H1 (cell line): ENCODE measurements at regions not wholly inside any gene's neighbourhood (a gene's known extent, or its start where the extent isn't known, plus 50 kb on each side); places are given as distances from the start of the nearest gene placed in this dataset.

ENCODE experiments used
- CTCF ChIA-PET: fragments of 300-600 bp; sonication (Branson Sonifier 250); formaldehyde crosslinking; loops from one replicate; lab custom pipeline; 2021; ENCODE audit not compliant: partially characterized antibody; lab: Charles Lee
- POLR2A ChIA-PET: fragments of 300-600 bp; sonication (Branson Sonifier 250); formaldehyde crosslinking; loops from one replicate; lab custom pipeline; 2021; ENCODE audit warnings: inconsistent platforms; ENCODE audit not compliant: partially characterized antibody; lab: Charles Lee
- DNase-seq, 2 experiments: peaks; one replicate each; pipeline versions ENCODE4 v3.0.0 to v3.0.0-alpha.2; 2010 to 2022; ENCODE audit warnings: low spot score in 2 of 2, low read depth in 1 of 2, mixed read lengths in 1 of 2
- FAIRE-seq: peaks from 2 replicates; lab custom pipeline; 2011; peaks lifted over from hg19 to GRCh38; lab: Jason Lieb, UNC
- H2AFZ ChIP-seq: 2 replicates; pipeline ENCODE4 v1.8.1; 2012; ENCODE audit warnings: low read length, inconsistent platforms
- H2AK5ac ChIP-seq: 2 replicates; pipeline ENCODE4 v1.6.1; 2013; ENCODE audit warnings: low read depth, low read length
- H2BK120ac ChIP-seq: replicated peaks from 2 replicates; pipeline ENCODE3; 2013; ENCODE audit warnings: low read depth, low read length, inconsistent platforms
- H2BK12ac ChIP-seq: 2 replicates; pipeline ENCODE4 v1.6.1; 2013; ENCODE audit warnings: low read depth, low read length
- H2BK15ac ChIP-seq: 2 replicates; pipeline ENCODE4 v1.6.1; 2013; ENCODE audit warnings: low read length
- H2BK20ac ChIP-seq: 2 replicates; pipeline ENCODE4 v1.6.1; 2013; ENCODE audit warnings: low read length
- H2BK5ac ChIP-seq: 2 replicates; pipeline ENCODE4 v1.6.1; 2013; ENCODE audit warnings: low read depth, low read length
- H3K14ac ChIP-seq: 2 replicates; pipeline ENCODE4 v1.6.1; 2013; ENCODE audit warnings: inconsistent platforms; ENCODE audit not compliant: insufficient read length
- H3K18ac ChIP-seq: 2 replicates; pipeline ENCODE4 v1.6.1; 2013; ENCODE audit warnings: low read length; ENCODE audit errors: extremely low read depth
- H3K23ac ChIP-seq: 2 replicates; pipeline ENCODE4 v1.6.1; 2013; ENCODE audit warnings: inconsistent platforms; ENCODE audit not compliant: insufficient read length
- H3K23me2 ChIP-seq: 2 replicates; pipeline ENCODE4 v1.6.1; 2013; ENCODE audit warnings: low read depth, low read length
- H3K27ac ChIP-seq: 2 replicates; pipeline ENCODE4 v1.6.1; 2011; ENCODE audit warnings: low read depth, low read length, inconsistent platforms
- H3K27me3 ChIP-seq, 4 experiments: replicated peaks in 1 of 4; 1 replicate in 1 of 4; 2 replicates in 3 of 4; pipeline versions ENCODE4 v1.6.1 to v1.8.1; 2011 to 2013; ENCODE audit warnings: low read length in 3 of 4, mild to moderate bottlenecking in 3 of 4, inconsistent platforms in 2 of 4, mixed read lengths in 2 of 4, moderate library complexity in 1 of 4; ENCODE audit not compliant: control insufficient read depth in 3 of 4, insufficient read depth in 3 of 4; ENCODE audit errors: extremely low read depth in 1 of 4
- H3K36me3 ChIP-seq, 4 experiments: 2 replicates each; pipeline versions ENCODE4 v1.6.1 to v1.8.1; 2011 to 2013; ENCODE audit warnings: mild to moderate bottlenecking in 4 of 4, low read length in 3 of 4, moderate library complexity in 2 of 4, control low read depth in 1 of 4, inconsistent platforms in 1 of 4; ENCODE audit not compliant: insufficient read depth in 4 of 4, control insufficient read depth in 2 of 4
- H3K4ac ChIP-seq: replicated peaks from 2 replicates; pipeline ENCODE3; 2013; ENCODE audit warnings: low read length, low read depth, mixed read lengths, inconsistent platforms; ENCODE audit not compliant: insufficient read length
- H3K4me1 ChIP-seq, 4 experiments: replicated peaks in 1 of 4; 1 replicate in 1 of 4; 2 replicates in 3 of 4; pipeline versions ENCODE4 v1.6.1 to v1.8.1; 2011 to 2013; ENCODE audit warnings: low read length in 3 of 4, inconsistent platforms in 2 of 4, mixed read lengths in 1 of 4; ENCODE audit not compliant: insufficient read depth in 4 of 4, control insufficient read depth in 3 of 4
- H3K4me2 ChIP-seq, 2 experiments: 2 replicates each; pipeline versions ENCODE4 v1.6.1 to v1.8.1; 2011 to 2013; ENCODE audit warnings: low read depth in 2 of 2, low read length in 2 of 2, control low read depth in 1 of 2, inconsistent platforms in 1 of 2, mild to moderate bottlenecking in 1 of 2; ENCODE audit not compliant: insufficient read depth in 1 of 2
- H3K4me3 ChIP-seq, 4 experiments: fragments of 200-600, 300-600 bp in 1 of 4; sonication (generic), shearing (Covaris generic), sonication (Bioruptor Twin) in 1 of 4; 2 replicates each; pipeline versions ENCODE4 v1.5.1 to v1.8.1; 2011 to 2016; ENCODE audit warnings: low read length in 4 of 4, low read depth in 3 of 4, control low read depth in 2 of 4, inconsistent platforms in 2 of 4, mild to moderate bottlenecking in 2 of 4, mixed read lengths in 1 of 4, moderate library complexity in 1 of 4; ENCODE audit not compliant: insufficient read depth in 2 of 4; ENCODE audit errors: extremely low read depth in 1 of 4
- H3K56ac ChIP-seq: replicated peaks from 2 replicates; pipeline ENCODE3; 2013; ENCODE audit warnings: low read depth, mild to moderate bottlenecking, mixed read lengths, low read length, inconsistent platforms; ENCODE audit not compliant: insufficient read length
- H3K79me1 ChIP-seq: 2 replicates; pipeline ENCODE4 v1.6.1; 2013; ENCODE audit warnings: low read depth, low read length, control low read depth
- H3K79me2 ChIP-seq, 2 experiments: 2 replicates each; pipeline versions ENCODE4 v1.6.1 to v1.8.1; 2012 to 2013; ENCODE audit warnings: low read length in 2 of 2, mild to moderate bottlenecking in 2 of 2, inconsistent platforms in 1 of 2; ENCODE audit not compliant: insufficient read depth in 2 of 2, control insufficient read depth in 1 of 2
- H3K9ac ChIP-seq, 4 experiments: replicated peaks in 1 of 4; 1 replicate in 1 of 4; 2 replicates in 3 of 4; pipeline versions ENCODE4 v1.6.1 to v1.8.1; 2011 to 2013; ENCODE audit warnings: low read depth in 3 of 4, low read length in 3 of 4, control low read depth in 2 of 4, mild to moderate bottlenecking in 2 of 4, moderate library complexity in 2 of 4, inconsistent platforms in 1 of 4; ENCODE audit errors: extremely low read depth in 1 of 4
- H3K9me3 ChIP-seq, 2 experiments: 2 replicates each; pipeline versions ENCODE4 v1.6.1 to v1.8.1; 2012 to 2013; ENCODE audit warnings: mild to moderate bottlenecking in 2 of 2, moderate library complexity in 2 of 2, control low read depth in 1 of 2, inconsistent platforms in 1 of 2, low read depth in 1 of 2, low read length in 1 of 2, mixed read lengths in 1 of 2; ENCODE audit not compliant: insufficient read depth in 2 of 2
- H4K20me1 ChIP-seq, 2 experiments: replicated peaks in 1 of 2; 2 replicates each; pipeline versions ENCODE3 to v1.8.1; 2011 to 2013; ENCODE audit warnings: inconsistent platforms in 2 of 2, low read length in 2 of 2, mild to moderate bottlenecking in 1 of 2; ENCODE audit not compliant: insufficient read depth in 2 of 2, control insufficient read depth in 1 of 2
- H4K5ac ChIP-seq: 2 replicates; pipeline ENCODE4 v1.6.1; 2013; ENCODE audit warnings: low read length, low read depth, mixed read lengths, inconsistent platforms; ENCODE audit not compliant: insufficient read length
- H4K8ac ChIP-seq: 2 replicates; pipeline ENCODE4 v1.8.0; 2013; ENCODE audit warnings: mild to moderate bottlenecking, moderate library complexity, low read length, inconsistent platforms; ENCODE audit not compliant: insufficient read depth; ENCODE audit errors: extremely low read depth
- H4K91ac ChIP-seq: replicated peaks from 2 replicates; pipeline ENCODE3; 2013; ENCODE audit warnings: low read length, mixed read lengths, inconsistent platforms; ENCODE audit not compliant: insufficient read length
- GTF2F1 ChIP-seq: IDR thresholded peaks from 2 replicates; pipeline ENCODE4 v1.6.1; 2012; ENCODE audit warnings: low read depth, low read length, improper control_type of control experiment, borderline replicate concordance
- JUND ChIP-seq: IDR thresholded peaks from 2 replicates; pipeline ENCODE4 v1.6.1; 2011; ENCODE audit warnings: mild to moderate bottlenecking, improper control_type of control experiment, low read length
- MAFK ChIP-seq: IDR thresholded peaks from 2 replicates; pipeline ENCODE4 v1.6.1; 2012; ENCODE audit warnings: low read depth, mild to moderate bottlenecking, improper control_type of control experiment, low read length
- NANOG ChIP-seq: IDR thresholded peaks from 2 replicates; pipeline ENCODE4 v1.6.1; 2011; ENCODE audit warnings: low read length, low read depth, mild to moderate bottlenecking, inconsistent platforms; ENCODE audit not compliant: insufficient read depth, poor library complexity, severe bottlenecking
- PHF8 ChIP-seq: fragments of 200-600 bp; sonication (generic); conservative IDR thresholded peaks from 2 replicates; pipeline ENCODE4 v1.7.1; 2012; ENCODE audit warnings: low read depth, mild to moderate bottlenecking, inconsistent platforms, low read length, moderate library complexity
- POLR2AphosphoS5 ChIP-seq: IDR thresholded peaks from 2 replicates; pipeline ENCODE4 v1.6.1; 2011; ENCODE audit warnings: low read depth, low read length
- RFX5 ChIP-seq: IDR thresholded peaks from 2 replicates; pipeline ENCODE4 v1.6.1; 2011; ENCODE audit warnings: low read depth, low read length, improper control_type of control experiment, borderline replicate concordance
- RXRA ChIP-seq: IDR thresholded peaks from 2 replicates; pipeline ENCODE4 v1.6.1; 2011; ENCODE audit warnings: low read depth, mild to moderate bottlenecking, low read length, moderate library complexity; ENCODE audit not compliant: insufficient read depth
- SUZ12 ChIP-seq: fragments of 200-600 bp; sonication (generic); IDR thresholded peaks from 2 replicates; pipeline ENCODE4 v1.6.1; 2012; ENCODE audit warnings: mild to moderate bottlenecking, inconsistent platforms, low read length, moderate library complexity, mixed read lengths
- TBP ChIP-seq: IDR thresholded peaks from 2 replicates; pipeline ENCODE4 v1.6.1; 2011; ENCODE audit warnings: low read depth, low read length, improper control_type of control experiment
- TEAD4 ChIP-seq: IDR thresholded peaks from 2 replicates; pipeline ENCODE4 v1.6.1; 2012; ENCODE audit warnings: low read depth, low read length, inconsistent platforms, mixed read lengths
- WGBS, 2 experiments: shearing (Covaris generic) in 1 of 2; methylation state at CpG; one replicate each; pipeline versions ENCODE4 v1.1.6 to v1.1.7; 2013 to 2015; ENCODE audit warnings: low lambda C conversion rate in 2 of 2, mixed read lengths in 2 of 2, inconsistent platforms in 1 of 2, low coverage in 1 of 2, missing lambda C conversion rate in 1 of 2; ENCODE audit not compliant: insufficient replicate concordance in 2 of 2, insufficient coverage in 1 of 2, insufficient read length in 1 of 2; ENCODE audit errors: extremely low coverage in 1 of 2, missing lambda C conversion rate in 1 of 2; 5-methylcytosine and 5-hydroxymethylcytosine counted together

DNA sequence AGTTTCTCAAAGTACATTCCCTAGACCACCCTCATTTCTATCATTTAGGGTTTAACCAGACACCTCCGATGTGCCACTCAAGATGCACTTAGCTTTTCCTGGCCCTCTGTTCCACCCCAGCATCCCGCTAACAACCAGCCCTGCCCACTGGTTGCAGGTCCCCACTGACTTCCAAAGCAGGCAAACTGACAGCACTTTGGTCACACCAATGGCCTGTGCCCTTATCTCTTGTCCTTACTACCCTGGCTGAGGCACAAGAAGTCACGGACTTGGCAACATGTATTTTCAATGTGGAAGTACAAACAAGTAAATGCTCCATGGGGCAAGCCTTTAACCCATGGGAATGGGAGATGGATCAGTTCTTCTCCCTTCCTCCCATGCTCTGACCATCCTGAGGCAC lies 357.1 kb downstream of the OMA1 start:
- no peak overlapping the region for H3K4ac ChIP-seq
- no peak overlapping the region for H3K27ac ChIP-seq
- no peaks in the 10 kb centered on the region for H3K23me2 ChIP-seq
- TF ChIP-seq TEAD4: no peak
- TF ChIP-seq RXRA: no peak
- no peak for TF ChIP-seq MAFK
- TF ChIP-seq RFX5: no peak
- TF ChIP-seq POLR2AphosphoS5: no peak
- TF ChIP-seq JUND: no peak
- TF ChIP-seq TBP: no peak
- no peak for TF ChIP-seq GTF2F1
- TF ChIP-seq PHF8: no peak
- no peak for TF ChIP-seq SUZ12
- no peak for TF ChIP-seq NANOG
- no peak overlapping the region for H3K4me2 ChIP-seq
- H3K56ac ChIP-seq: no peak overlapping the region
- no peak overlapping the region for H3K18ac ChIP-seq
- no peaks in the 10 kb centered on the region for H3K79me2 ChIP-seq
- no peak overlapping the region for H4K91ac ChIP-seq
- FAIRE-seq (no peak), DNase-seq (no peak)
- H2BK5ac ChIP-seq: no peak overlapping the region
- ChIA-PET CTCF (interaction anchor here (1.0 to 3.1 kb wide), 2 partner anchors 15 to 419 kb away, joined by 3 to 11 read pairs; no protein-coding TSS in a partner anchor), POLR2A (no interaction called here)
- H4K8ac ChIP-seq: no peak overlapping the region
- H3K23ac ChIP-seq: no peak overlapping the region
- no peak overlapping the region for H3K9ac ChIP-seq
- H2BK12ac ChIP-seq: no peak overlapping the region
- WGBS, 2 experiments: 98% methylated on average over 3 of the region's 3 CpGs; no CpG with 5 or more reads in 1 of the 2 experiments
- no peaks in the 10 kb centered on the region for H3K27me3 ChIP-seq
- peaks cover 0 to 3% (median 0%) of the 10 kb centered on the region in 4 experiments; a peak in 1 of 7 replicates for H3K4me1 ChIP-seq
- no peak overlapping the region for H2AK5ac ChIP-seq
- H4K5ac ChIP-seq: no peak overlapping the region
- H2BK15ac ChIP-seq: no peak overlapping the region
- H3K4me3 ChIP-seq: no peak overlapping the region
- H4K20me1 ChIP-seq: no peaks in the 10 kb centered on the region
- H3K14ac ChIP-seq: no peak overlapping the region
- H2BK120ac ChIP-seq: no peak overlapping the region
- H3K36me3 ChIP-seq: no peaks in the 10 kb centered on the region
- no peaks in the 10 kb centered on the region; the same call in 1 of the 2 replicates for H3K79me1 ChIP-seq
- no peaks in the 10 kb centered on the region for H3K9me3 ChIP-seq
- no peak overlapping the region for H2BK20ac ChIP-seq
- no peak overlapping the region for H2AFZ ChIP-seq
